ENCODE measurements at regions not wholly inside any gene's neighbourhood (a gene's known extent, or its start where the extent isn't known, plus 50 kb on each side); places are given as distances from the start of the nearest gene placed in this dataset.

DNA sequence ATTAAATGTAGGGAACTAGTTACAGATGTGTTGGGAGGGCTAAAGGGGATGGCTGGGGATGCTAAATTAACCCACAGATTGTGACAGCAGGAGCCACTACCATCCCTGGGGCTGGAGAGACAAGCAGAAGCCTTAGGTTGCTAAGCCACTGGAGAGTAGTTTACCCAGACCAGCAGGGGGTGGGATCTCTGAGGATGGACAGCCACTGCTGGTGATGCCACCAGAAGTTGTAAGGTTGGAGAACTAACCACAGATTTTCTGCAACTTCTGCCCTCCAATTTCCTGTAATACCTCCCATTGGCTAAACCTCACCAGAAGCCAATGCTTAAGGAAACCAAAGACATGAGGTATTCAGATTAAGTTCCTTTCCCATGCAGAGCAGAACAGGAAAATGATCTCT is 139.6 kb upstream of the NOX3 start:
- Histone ChIP-seq H3K36me3 (no peaks in the 10 kb centered on the region), H3K4me3 (no peak overlapping the region), H3K4me1 (no peaks in the 10 kb centered on the region), H3K27me3 (no peaks in the 10 kb centered on the region), H3K27ac (replicated peaks in 1 of 4) (no peak overlapping the region), H3K9me3 (no peaks in the 10 kb centered on the region)
- intact Hi-C loops (cut with DNase I), result no loop called here
- no peak for DNase-seq (ENCODE audit: extremely low spot score)
- TF ChIP-seq POLR2A (IDR thresholded peaks at IDR 0.05; ENCODE audit: low read depth) (no peak), EP300 (IDR thresholded peaks at IDR 0.05) (no peak)

DNA sequence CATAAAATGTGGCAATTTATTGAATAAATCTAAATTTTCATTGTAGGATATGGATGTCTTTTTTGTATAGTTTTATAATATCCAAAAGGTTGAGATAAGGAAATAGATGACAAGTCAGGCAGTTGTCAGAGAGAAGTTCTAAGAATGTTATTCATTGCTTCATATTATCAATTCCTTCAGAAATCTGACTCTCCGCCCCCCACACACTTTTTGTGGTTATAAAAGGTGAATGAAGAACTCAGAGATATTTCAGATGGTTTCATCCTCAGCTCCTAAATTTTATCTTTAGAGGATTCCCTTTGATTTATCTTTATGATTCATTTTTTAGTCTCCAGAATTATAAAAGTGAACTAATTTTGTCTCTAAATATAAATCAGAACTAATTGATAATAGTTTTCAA is 136.1 kb upstream of the NOX3 start:
- Histone ChIP-seq H3K9me3 (peaks cover 0 to 5% (median 2%) of the 10 kb centered on the region in 4 donors), H3K27ac (replicated peaks in 1 of 4) (no peak overlapping the region), H3K36me3 (no peaks in the 10 kb centered on the region), H3K27me3 (no peaks in the 10 kb centered on the region), H3K4me1 (no peaks in the 10 kb centered on the region), H3K4me3 (no peak overlapping the region)
- no peak for DNase-seq (ENCODE audit: extremely low spot score)
- intact Hi-C loops (cut with DNase I), result no loop called here
- TF ChIP-seq EP300 (IDR thresholded peaks at IDR 0.05) (no peak), POLR2A (IDR thresholded peaks at IDR 0.05; ENCODE audit: low read depth) (no peak), CTCF (IDR thresholded peaks at IDR 0.05) (no peak), POLR2AphosphoS5 (IDR thresholded peaks at IDR 0.05) (no peak)
- whole genome bisulfite sequencing, result 91% methylated on average over 1 of the region's 1 CpG

- no peak for DNase-seq (ENCODE audit: extremely low spot score)
- intact Hi-C loops (cut with DNase I), result no loop called here
Observed at GRCh38 chr6:155589190-155589589, 133.6 kb upstream of the NOX3 start.

GRCh38 chr6:155587817-155588216 is 132.2 kb upstream of the NOX3 start:
- Histone ChIP-seq H3K27ac (replicated peaks in 1 of 4) (no peak overlapping the region), H3K36me3 (no peaks in the 10 kb centered on the region), H3K4me3 (no peak overlapping the region), H3K27me3 (no peaks in the 10 kb centered on the region), H3K4me1 (no peaks in the 10 kb centered on the region), H3K9me3 (peaks cover 0 to 5% (median 2%) of the 10 kb centered on the region in 4 donors)
- 94% methylated on average over 1 of the region's 1 CpG for WGBS
- intact Hi-C loops (cut with DNase I), result no loop called here
- DNase-seq (ENCODE audit: extremely low spot score), result no peak
- TF ChIP-seq POLR2A (IDR thresholded peaks at IDR 0.05; ENCODE audit: low read depth) (no peak), EP300 (IDR thresholded peaks at IDR 0.05) (no peak), POLR2AphosphoS5 (IDR thresholded peaks at IDR 0.05) (no peak), CTCF (IDR thresholded peaks at IDR 0.05) (no peak)

More at GRCh38 chr6:155589190-155589589, 133.6 kb upstream of the NOX3 start:
- TF ChIP-seq POLR2AphosphoS5 (IDR thresholded peaks at IDR 0.05), result no peak
- no peak for TF ChIP-seq EP300 (IDR thresholded peaks at IDR 0.05)
- no peak for TF ChIP-seq POLR2A (IDR thresholded peaks at IDR 0.05; ENCODE audit: low read depth)
- no peak for TF ChIP-seq CTCF (IDR thresholded peaks at IDR 0.05)
- 93% methylated on average over 2 of the region's 2 CpGs for WGBS
- Histone ChIP-seq H3K4me3 (no peak overlapping the region), H3K36me3 (no peaks in the 10 kb centered on the region), H3K27me3 (no peaks in the 10 kb centered on the region), H3K9me3 (peaks cover 0 to 5% (median 2%) of the 10 kb centered on the region in 4 donors), H3K4me1 (no peaks in the 10 kb centered on the region), H3K27ac (replicated peaks in 1 of 4) (no peak overlapping the region)

DNA sequence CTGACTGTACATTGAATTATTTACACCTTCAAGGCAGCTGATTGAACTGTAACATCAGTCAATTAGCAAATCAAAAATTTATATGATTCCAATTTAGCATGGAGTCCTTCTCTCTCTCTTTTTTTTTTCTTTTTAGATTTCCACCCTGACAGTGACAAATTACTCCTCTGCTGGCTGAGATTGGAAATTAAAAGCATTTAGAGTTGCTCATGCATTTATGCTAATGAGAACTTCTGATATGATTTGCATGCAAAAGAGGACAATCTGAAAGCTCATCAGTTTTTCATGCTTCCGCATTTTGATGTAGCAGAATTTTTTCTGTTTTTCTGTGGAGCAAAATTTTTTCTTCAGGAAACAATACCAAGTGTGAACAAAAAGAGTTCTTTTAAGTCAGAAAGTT is 130.5 kb upstream of the NOX3 start:
- H3K27me3 ChIP-seq, result no peaks in the 10 kb centered on the region
- H3K9me3 ChIP-seq, result peaks cover 0 to 5% (median 2%) of the 10 kb centered on the region in 4 donors
- no peaks in the 10 kb centered on the region for H3K4me1 ChIP-seq
- DNase-seq (ENCODE audit: extremely low spot score), result no peak
- intact Hi-C loops (cut with DNase I), result no loop called here
- H3K36me3 ChIP-seq, result no peaks in the 10 kb centered on the region
- no peak overlapping the region for H3K4me3 ChIP-seq
- H3K27ac ChIP-seq (replicated peaks in 1 of 4), result no peak overlapping the region
- 91% methylated on average over 1 of the region's 1 CpG for WGBS
- no peak for TF ChIP-seq EP300 (IDR thresholded peaks at IDR 0.05)
- TF ChIP-seq POLR2AphosphoS5 (IDR thresholded peaks at IDR 0.05), result no peak
- no peak for TF ChIP-seq POLR2A (IDR thresholded peaks at IDR 0.05; ENCODE audit: low read depth)
- no peak for TF ChIP-seq CTCF (IDR thresholded peaks at IDR 0.05)

Data from esophagus muscularis mucosa (tissue), 4 donors.